ENCODE measurements at regions not wholly inside any gene's neighbourhood (a gene's known extent, or its start where the extent isn't known, plus 50 kb on each side); places are given as distances from the start of the nearest gene placed in this dataset.

DNA sequence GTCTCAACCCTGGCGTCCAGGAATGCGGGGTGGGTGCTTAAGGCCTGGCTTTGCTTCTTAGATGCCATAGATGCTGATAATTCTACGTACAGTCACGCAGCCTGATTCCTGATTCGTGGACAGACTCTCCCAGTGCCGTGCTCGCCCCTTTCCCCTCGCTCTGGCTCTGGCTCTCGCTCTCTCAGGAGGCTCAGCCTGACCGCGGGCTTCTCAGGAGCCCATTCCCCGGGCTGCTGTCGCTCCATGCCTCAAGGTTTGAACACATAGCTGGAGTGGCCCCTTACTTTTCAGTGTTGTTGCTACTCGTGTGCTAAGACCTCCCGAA, 59.2 kb upstream of the ZC4H2 start:
- TF ChIP-seq, protein P1, sequence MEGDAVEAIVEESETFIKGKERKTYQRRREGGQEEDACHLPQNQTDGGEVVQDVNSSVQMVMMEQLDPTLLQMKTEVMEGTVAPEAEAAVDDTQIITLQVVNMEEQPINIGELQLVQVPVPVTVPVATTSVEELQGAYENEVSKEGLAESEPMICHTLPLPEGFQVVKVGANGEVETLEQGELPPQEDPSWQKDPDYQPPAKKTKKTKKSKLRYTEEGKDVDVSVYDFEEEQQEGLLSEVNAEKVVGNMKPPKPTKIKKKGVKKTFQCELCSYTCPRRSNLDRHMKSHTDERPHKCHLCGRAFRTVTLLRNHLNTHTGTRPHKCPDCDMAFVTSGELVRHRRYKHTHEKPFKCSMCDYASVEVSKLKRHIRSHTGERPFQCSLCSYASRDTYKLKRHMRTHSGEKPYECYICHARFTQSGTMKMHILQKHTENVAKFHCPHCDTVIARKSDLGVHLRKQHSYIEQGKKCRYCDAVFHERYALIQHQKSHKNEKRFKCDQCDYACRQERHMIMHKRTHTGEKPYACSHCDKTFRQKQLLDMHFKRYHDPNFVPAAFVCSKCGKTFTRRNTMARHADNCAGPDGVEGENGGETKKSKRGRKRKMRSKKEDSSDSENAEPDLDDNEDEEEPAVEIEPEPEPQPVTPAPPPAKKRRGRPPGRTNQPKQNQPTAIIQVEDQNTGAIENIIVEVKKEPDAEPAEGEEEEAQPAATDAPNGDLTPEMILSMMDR (conservative IDR thresholded peaks at IDR 0.05 in 1 of 2, IDR thresholded peaks at IDR 0.05 in 1 of 2; ENCODE audit: low read depth in 1 of 2, low read length in 2 of 2) = no peak
- no peak for TF ChIP-seq EZH2 (IDR thresholded peaks at IDR 0.05; ENCODE audit: low read length, missing control alignments)

Measured in fibroblast of lung (primary cell).